SK-N-SH (cell line): ENCODE measurements at regions not wholly inside any gene's neighbourhood (a gene's known extent, or its start where the extent isn't known, plus 50 kb on each side); places are given as distances from the start of the nearest gene placed in this dataset.

Source experiments
- CTCF ChIA-PET: fragments of 300-600, 350-600 bp; formaldehyde crosslinking; extraction: SDS; loops from one replicate; lab custom pipeline; 2021; lab: Yijun Ruan, JAX
- POLR2A ChIA-PET: fragments of 350-600 bp; sonication (Branson Sonifier 250); formaldehyde crosslinking; extraction: SDS; loops from one replicate; lab custom pipeline; 2020; ENCODE audit warnings: antibody characterized with exemption, inconsistent platforms; lab: Yijun Ruan, JAX
- DNase-seq: peaks from one replicate; pipeline ENCODE4 v3.0.0; 2012
- H2AFZ ChIP-seq: fragments of 200-600 bp; sonication (generic); 2 replicates; pipeline ENCODE4 v1.8.1; 2016; ENCODE audit warnings: antibody characterized with exemption, mild to moderate bottlenecking, low read depth
- H3F3A ChIP-seq: fragments of 200-600 bp; sonication (generic); replicated peaks from 2 replicates; pipeline ENCODE3; 2016; ENCODE audit warnings: antibody characterized with exemption, mild to moderate bottlenecking; ENCODE audit not compliant: insufficient read depth
- H3K27ac ChIP-seq, 2 experiments: fragments of 200-500 bp in 1 of 2; fragments of 200-600 bp in 1 of 2; sonication (Bioruptor generic) in 1 of 2; sonication (generic), shearing (Covaris generic) in 1 of 2; 2 replicates each; pipeline versions ENCODE4 v1.5.1 to v1.6.1; 2014 to 2016; ENCODE audit warnings: low read depth in 2 of 2, inconsistent platforms in 1 of 2, low read length in 1 of 2, mild to moderate bottlenecking in 1 of 2, mixed read lengths in 1 of 2
- H3K27me3 ChIP-seq: fragments of 200-600 bp; sonication (generic), shearing (Covaris generic); 2 replicates; pipeline ENCODE4 v1.6.1; 2016; ENCODE audit warnings: mixed run types; ENCODE audit not compliant: insufficient read depth
- H3K36me3 ChIP-seq, 2 experiments: fragments of 200-500 bp in 1 of 2; fragments of 200-600 bp in 1 of 2; sonication (Bioruptor generic) in 1 of 2; sonication (generic) in 1 of 2; replicated peaks in 1 of 2; 2 replicates each; pipeline versions ENCODE3 to v1.5.1; 2014 to 2016; ENCODE audit warnings: low read length in 1 of 2, mild to moderate bottlenecking in 1 of 2; ENCODE audit not compliant: insufficient read depth in 2 of 2, control insufficient read depth in 1 of 2
- H3K4me1 ChIP-seq, 2 experiments: fragments of 200-500 bp in 1 of 2; fragments of 200-600 bp in 1 of 2; sonication (Bioruptor generic) in 1 of 2; sonication (generic), shearing (Covaris generic) in 1 of 2; 2 replicates each; pipeline versions ENCODE4 v1.5.1 to v1.6.1; 2014 to 2016; ENCODE audit warnings: low read depth in 1 of 2, low read length in 1 of 2, mixed run types in 1 of 2; ENCODE audit not compliant: insufficient read depth in 2 of 2, control insufficient read depth in 1 of 2
- H3K4me2 ChIP-seq: fragments of 200-600 bp; sonication (generic), shearing (Covaris generic); 2 replicates; pipeline ENCODE4 v1.6.1; 2017; ENCODE audit warnings: mixed run types
- H3K4me3 ChIP-seq, 2 experiments: fragments of 200-500 bp in 1 of 2; fragments of 200-600 bp in 1 of 2; sonication (Bioruptor generic) in 1 of 2; sonication (generic), shearing (Covaris generic) in 1 of 2; 2 replicates each; pipeline versions ENCODE4 v1.5.1 to v1.8.1; 2014 to 2016; ENCODE audit warnings: low read depth in 2 of 2, inconsistent platforms in 1 of 2, low read length in 1 of 2, mild to moderate bottlenecking in 1 of 2, mixed read lengths in 1 of 2, moderate library complexity in 1 of 2
- H3K79me2 ChIP-seq: fragments of 200-600 bp; sonication (generic); 2 replicates; pipeline ENCODE4 v1.8.1; 2017; ENCODE audit warnings: mild to moderate bottlenecking; ENCODE audit not compliant: insufficient read depth
- H3K9ac ChIP-seq: fragments of 200-600 bp; sonication (generic); 2 replicates; pipeline ENCODE4 v1.6.1; 2017; ENCODE audit warnings: mixed run types
- H3K9me2 ChIP-seq: fragments of 200-600 bp; sonication (generic); 2 replicates; pipeline ENCODE4 v1.6.1; 2017; ENCODE audit warnings: mixed run types
- H3K9me3 ChIP-seq: fragments of 200-600 bp; sonication (generic); 2 replicates; pipeline ENCODE4 v1.6.1; 2017; ENCODE audit warnings: mixed run types, mild to moderate bottlenecking, moderate library complexity
- H4K20me1 ChIP-seq: fragments of 200-600 bp; sonication (generic); 2 replicates; pipeline ENCODE4 v1.6.1; 2017; ENCODE audit warnings: mild to moderate bottlenecking, mixed run types; ENCODE audit not compliant: insufficient read depth
- ELF1 ChIP-seq: IDR thresholded peaks from 2 replicates; pipeline ENCODE4 v1.4.0; 2012
- EP300 ChIP-seq, 2 experiments: IDR thresholded peaks; 2 replicates each; pipeline versions ENCODE4 v1.4.0 to v1.6.1; 2012; ENCODE audit warnings: borderline replicate concordance in 1 of 2, low read depth in 1 of 2, low read length in 1 of 2
- FOXJ3 ChIP-seq: sonication (generic); formaldehyde crosslinking; IDR thresholded peaks from 2 replicates; pipeline ENCODE4 v1.5.1; 2020; ENCODE audit warnings: mild to moderate bottlenecking, missing genetic modification reagents
- FOXM1 ChIP-seq: IDR thresholded peaks from 2 replicates; pipeline ENCODE4 v1.4.0; 2012; ENCODE audit warnings: low read depth, mild to moderate bottlenecking
- GABPA ChIP-seq: IDR thresholded peaks from 2 replicates; pipeline ENCODE4 v1.4.0; 2012; ENCODE audit warnings: low read depth, mild to moderate bottlenecking
- GATA2 ChIP-seq: sonication (generic); formaldehyde crosslinking; IDR thresholded peaks from 2 replicates; pipeline ENCODE4 v1.5.0; 2020; ENCODE audit warnings: mild to moderate bottlenecking, missing genetic modification reagents
- NFIC ChIP-seq: IDR thresholded peaks from 2 replicates; pipeline ENCODE4 v1.4.0; 2012; ENCODE audit warnings: borderline replicate concordance
- NRF1 ChIP-seq: IDR thresholded peaks from 2 replicates; pipeline ENCODE4 v1.6.1; 2012; ENCODE audit warnings: low read depth, mild to moderate bottlenecking, low read length
- RAD21 ChIP-seq: IDR thresholded peaks from 2 replicates; pipeline ENCODE4 v1.6.1; 2012; ENCODE audit warnings: mild to moderate bottlenecking, low read length
- RCOR1 ChIP-seq: fragments of 150-350 bp; IDR thresholded peaks from 2 replicates; pipeline ENCODE4 v1.6.1; 2017; ENCODE audit warnings: antibody characterized with exemption, low read length
- RFX5 ChIP-seq: IDR thresholded peaks from 2 replicates; pipeline ENCODE4 v1.6.1; 2012; ENCODE audit warnings: mild to moderate bottlenecking, improper control_type of control experiment, low read length
- RXRA ChIP-seq: IDR thresholded peaks from 2 replicates; pipeline ENCODE4 v1.4.0; 2012; ENCODE audit warnings: low read depth, mild to moderate bottlenecking, borderline replicate concordance
- TAF1 ChIP-seq: IDR thresholded peaks from 2 replicates; pipeline ENCODE4 v1.6.1; 2012; ENCODE audit warnings: low read depth, mild to moderate bottlenecking, low read length, moderate library complexity, borderline replicate concordance
- TCF12 ChIP-seq: IDR thresholded peaks from 2 replicates; pipeline ENCODE4 v1.4.0; 2012
- TEAD4 ChIP-seq: IDR thresholded peaks from 2 replicates; pipeline ENCODE4 v1.4.0; 2012; ENCODE audit warnings: mild to moderate bottlenecking, borderline replicate concordance; ENCODE audit not compliant: insufficient read depth
- YY1 ChIP-seq: IDR thresholded peaks from 2 replicates; pipeline ENCODE4 v1.4.0; 2012; ENCODE audit warnings: low read depth, mild to moderate bottlenecking
- WGBS: methylation state at CpG from one replicate; pipeline ENCODE4 v1.1.6; 2017; ENCODE audit warnings: low lambda C conversion rate; 5-methylcytosine and 5-hydroxymethylcytosine counted together
- TF ChIP-seq, protein P1 (sequence below): fragments of 150-350 bp; IDR thresholded peaks from 2 replicates; pipeline ENCODE4 v1.6.1; 2016; ENCODE audit warnings: mild to moderate bottlenecking, low read depth, low read length
- TF ChIP-seq, protein P2 (sequence below): fragments of 150-350 bp; IDR thresholded peaks from 2 replicates; pipeline ENCODE4 v1.6.1; 2017; ENCODE audit warnings: antibody characterized with exemption, low read length, low read depth, borderline replicate concordance
- TF ChIP-seq, protein P3 (sequence below): fragments of 200-600 bp; sonication (generic); IDR thresholded peaks from 2 replicates; pipeline ENCODE4 v1.6.1; 2017; ENCODE audit warnings: antibody characterized with exemption, mild to moderate bottlenecking, moderate library complexity

DNA sequence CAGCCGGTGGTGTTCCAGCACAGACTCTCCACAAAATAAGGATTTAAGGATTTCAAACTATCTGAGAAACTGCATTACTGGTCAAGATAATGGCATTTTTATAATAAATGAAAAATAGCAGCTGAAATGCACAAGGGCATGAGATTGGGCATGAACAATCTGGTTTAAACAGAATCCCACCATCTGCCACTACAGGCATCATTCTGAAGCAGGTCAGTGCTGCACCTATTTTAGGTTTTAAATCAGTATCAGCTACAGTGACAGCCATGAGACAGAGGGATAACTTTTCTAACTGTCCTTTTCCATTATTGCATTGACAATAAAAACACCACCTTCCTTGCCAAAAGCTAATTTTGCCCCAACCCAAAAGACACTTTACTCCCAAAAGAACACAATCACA lies 186.8 kb downstream of the ETV1 start:
- Histone ChIP-seq H3K36me3 (no peaks in the 10 kb centered on the region), H4K20me1 (no peaks in the 10 kb centered on the region), H3K4me1 (no peaks in the 10 kb centered on the region), H3K27ac (no peak overlapping the region), H3K4me2 (no peak overlapping the region), H3K27me3 (no peaks in the 10 kb centered on the region), H3K4me3 (no peak overlapping the region), H3K79me2 (no peaks in the 10 kb centered on the region), H3K9ac (no peak overlapping the region)
- 78% methylated on average over 1 of the region's 1 CpG for WGBS
- CTCF ChIA-PET = no interaction called here
- no peak for TF ChIP-seq FOXM1
- no peak for TF ChIP-seq RFX5
- no peak for TF ChIP-seq NRF1
- TF ChIP-seq GABPA = no peak
- no peak for TF ChIP-seq EP300 (IDR thresholded peaks at IDR 0.05; ENCODE audit: borderline replicate concordance in 1 of 2, low read depth in 1 of 2, low read length in 1 of 2)
- TF ChIP-seq TAF1 = no peak
- TF ChIP-seq YY1 = no peak
- no peak for TF ChIP-seq RCOR1
- no peak for TF ChIP-seq NFIC
- TF ChIP-seq, protein P1, sequence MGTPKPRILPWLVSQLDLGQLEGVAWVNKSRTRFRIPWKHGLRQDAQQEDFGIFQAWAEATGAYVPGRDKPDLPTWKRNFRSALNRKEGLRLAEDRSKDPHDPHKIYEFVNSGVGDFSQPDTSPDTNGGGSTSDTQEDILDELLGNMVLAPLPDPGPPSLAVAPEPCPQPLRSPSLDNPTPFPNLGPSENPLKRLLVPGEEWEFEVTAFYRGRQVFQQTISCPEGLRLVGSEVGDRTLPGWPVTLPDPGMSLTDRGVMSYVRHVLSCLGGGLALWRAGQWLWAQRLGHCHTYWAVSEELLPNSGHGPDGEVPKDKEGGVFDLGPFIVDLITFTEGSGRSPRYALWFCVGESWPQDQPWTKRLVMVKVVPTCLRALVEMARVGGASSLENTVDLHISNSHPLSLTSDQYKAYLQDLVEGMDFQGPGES = no peak
- no peak for TF ChIP-seq TEAD4
- TF ChIP-seq, protein P2, sequence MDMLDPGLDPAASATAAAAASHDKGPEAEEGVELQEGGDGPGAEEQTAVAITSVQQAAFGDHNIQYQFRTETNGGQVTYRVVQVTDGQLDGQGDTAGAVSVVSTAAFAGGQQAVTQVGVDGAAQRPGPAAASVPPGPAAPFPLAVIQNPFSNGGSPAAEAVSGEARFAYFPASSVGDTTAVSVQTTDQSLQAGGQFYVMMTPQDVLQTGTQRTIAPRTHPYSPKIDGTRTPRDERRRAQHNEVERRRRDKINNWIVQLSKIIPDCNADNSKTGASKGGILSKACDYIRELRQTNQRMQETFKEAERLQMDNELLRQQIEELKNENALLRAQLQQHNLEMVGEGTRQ = no peak
- no peak for TF ChIP-seq TCF12
- no peak for TF ChIP-seq RXRA
- no peak for TF ChIP-seq RAD21
- no peak for TF ChIP-seq ELF1
- TF ChIP-seq GATA2 (CRISPR knock-in tag) = no peak
- TF ChIP-seq, protein P3, sequence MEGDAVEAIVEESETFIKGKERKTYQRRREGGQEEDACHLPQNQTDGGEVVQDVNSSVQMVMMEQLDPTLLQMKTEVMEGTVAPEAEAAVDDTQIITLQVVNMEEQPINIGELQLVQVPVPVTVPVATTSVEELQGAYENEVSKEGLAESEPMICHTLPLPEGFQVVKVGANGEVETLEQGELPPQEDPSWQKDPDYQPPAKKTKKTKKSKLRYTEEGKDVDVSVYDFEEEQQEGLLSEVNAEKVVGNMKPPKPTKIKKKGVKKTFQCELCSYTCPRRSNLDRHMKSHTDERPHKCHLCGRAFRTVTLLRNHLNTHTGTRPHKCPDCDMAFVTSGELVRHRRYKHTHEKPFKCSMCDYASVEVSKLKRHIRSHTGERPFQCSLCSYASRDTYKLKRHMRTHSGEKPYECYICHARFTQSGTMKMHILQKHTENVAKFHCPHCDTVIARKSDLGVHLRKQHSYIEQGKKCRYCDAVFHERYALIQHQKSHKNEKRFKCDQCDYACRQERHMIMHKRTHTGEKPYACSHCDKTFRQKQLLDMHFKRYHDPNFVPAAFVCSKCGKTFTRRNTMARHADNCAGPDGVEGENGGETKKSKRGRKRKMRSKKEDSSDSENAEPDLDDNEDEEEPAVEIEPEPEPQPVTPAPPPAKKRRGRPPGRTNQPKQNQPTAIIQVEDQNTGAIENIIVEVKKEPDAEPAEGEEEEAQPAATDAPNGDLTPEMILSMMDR = no peak
- TF ChIP-seq FOXJ3 (CRISPR knock-in tag) = no peak
- TF ChIP-seq, all 33 proteins: peak for 0
- Histone ChIP-seq H3F3A (no peaks in the 10 kb centered on the region), H2AFZ (no peak overlapping the region), H3K9me2 (no peaks in the 10 kb centered on the region), H3K9me3 (no peaks in the 10 kb centered on the region)
- no peak for DNase-seq
- POLR2A ChIA-PET = no interaction called here
